HepG2 (cell line): ENCODE measurements at regions not wholly inside any gene's neighbourhood (a gene's known extent, or its start where the extent isn't known, plus 50 kb on each side); places are given as distances from the start of the nearest gene placed in this dataset.
A peak's percentile ranks its signal among the peaks of the same experiment; 100 is the strongest.
"Not testable (repeated sequence)": the region's sequence is repeated elsewhere in the genome, so short reads cannot be mapped to it uniquely, and the experiment has no call there.

Experiments used
- ATAC-seq: fragments of 200-7000 bp; cut with Tn5 transposase; 3 replicates; pipeline ENCODE4 v1.9.1; 2020; ENCODE audit warnings: mild to moderate bottlenecking, moderate library complexity
- BruUV-seq: library from RNA; stranded (reverse); fragments of 400-500 nt; replicated peaks from 2 replicates; lab custom pipeline; 2021; lab: Mats Ljungman, UMichigan
- CTCF ChIA-PET: fragments of 300-600 bp; formaldehyde crosslinking; extraction: SDS; loops from one replicate; lab custom pipeline; 2021; ENCODE audit warnings: low total read pairs, inconsistent platforms, low intra/inter-chr PET ratio; lab: Yijun Ruan, JAX
- POLR2A ChIA-PET: fragments of 350-600 bp; sonication (Branson Sonifier 250); formaldehyde crosslinking; loops from one replicate; lab custom pipeline; 2020; ENCODE audit warnings: antibody characterized with exemption, inconsistent platforms; lab: Yijun Ruan, JAX
- DNase-seq: peaks from one replicate; pipeline ENCODE4 v3.0.0-alpha.2; 2015; ENCODE audit warnings: low spot score
- FAIRE-seq: peaks from 3 replicates; lab custom pipeline; 2011; peaks lifted over from hg19 to GRCh38; lab: Jason Lieb, UNC
- H2AFZ ChIP-seq: one replicate; pipeline ENCODE4 v1.6.1; 2011; ENCODE audit warnings: low read length, inconsistent platforms
- H3K27ac ChIP-seq: fragments of 300-600 bp; 3 replicates; pipeline ENCODE4 v1.8.0; 2011; ENCODE audit warnings: mixed run types, mild to moderate bottlenecking, mixed read lengths, low read length, inconsistent platforms; ENCODE audit not compliant: insufficient read depth; ENCODE audit errors: extremely low read length
- H3K27me3 ChIP-seq, 2 experiments: fragments of 200-600 bp in 1 of 2; 2 replicates in 1 of 2; 3 replicates in 1 of 2; pipeline versions ENCODE4 v1.6.0 to v1.8.0; 2011; ENCODE audit warnings: low read length in 2 of 2, mild to moderate bottlenecking in 2 of 2, moderate library complexity in 2 of 2, inconsistent platforms in 1 of 2; ENCODE audit not compliant: insufficient read depth in 2 of 2, control insufficient read depth in 1 of 2
- H3K36me3 ChIP-seq, 2 experiments: fragments of 200-600 bp in 1 of 2; replicated peaks in 1 of 2; 2 replicates in 1 of 2; 3 replicates in 1 of 2; pipeline versions ENCODE4 v1.5.1 to v1.8.0; 2011; ENCODE audit warnings: low read length in 2 of 2, inconsistent platforms in 1 of 2; ENCODE audit not compliant: insufficient read depth in 2 of 2, control insufficient read depth in 1 of 2
- H3K4me1 ChIP-seq: 2 replicates; pipeline ENCODE4 v1.5.1; 2012; ENCODE audit warnings: low read length, inconsistent platforms; ENCODE audit not compliant: insufficient read depth
- H3K4me2 ChIP-seq: 2 replicates; pipeline ENCODE4 v1.6.0; 2011; ENCODE audit warnings: low read depth, low read length, inconsistent platforms
- H3K4me3 ChIP-seq, 3 experiments: fragments of 200-600 bp in 1 of 3; sonication (generic), shearing (Covaris generic) in 1 of 3; replicated peaks in 1 of 3; 2 replicates each; pipeline ENCODE4 v1.5.1; 2011 to 2016; ENCODE audit warnings: low read length in 3 of 3, inconsistent platforms in 2 of 3, low read depth in 2 of 3, mild to moderate bottlenecking in 2 of 3, control low read depth in 1 of 3, mixed read lengths in 1 of 3; ENCODE audit not compliant: insufficient read depth in 1 of 3
- H3K79me2 ChIP-seq: one replicate; pipeline ENCODE4 v1.6.1; 2011; ENCODE audit warnings: low read length, inconsistent platforms; ENCODE audit not compliant: insufficient read depth
- H3K9ac ChIP-seq: 2 replicates; pipeline ENCODE4 v1.6.0; 2011; ENCODE audit warnings: mild to moderate bottlenecking, low read depth, low read length, inconsistent platforms; ENCODE audit not compliant: insufficient read depth
- H3K9me3 ChIP-seq: 2 replicates; pipeline ENCODE4 v1.5.1; 2012; ENCODE audit warnings: mild to moderate bottlenecking, low read length
- H4K20me1 ChIP-seq: 2 replicates; pipeline ENCODE4 v1.6.0; 2011; ENCODE audit warnings: inconsistent platforms, mild to moderate bottlenecking, low read length, moderate library complexity; ENCODE audit not compliant: insufficient read depth
- FOXA1 ChIP-seq, 2 experiments: fragments of 450-650 bp in 1 of 2; sonication (generic) in 1 of 2; formaldehyde crosslinking in 1 of 2; IDR thresholded peaks; 2 replicates each; pipeline versions ENCODE4 v1.4.0 to v1.6.1; 2016 to 2020; ENCODE audit warnings: missing genetic modification reagents in 1 of 2
- HHEX ChIP-seq: IDR thresholded peaks from 2 replicates; pipeline ENCODE4 v1.6.1; 2016; ENCODE audit warnings: control low read depth
- MXD1 ChIP-seq: sonication (generic); formaldehyde crosslinking; IDR thresholded peaks from 2 replicates; pipeline ENCODE4 v1.4.0; 2020; ENCODE audit warnings: mild to moderate bottlenecking, missing genetic modification reagents
- SNAPC2 ChIP-seq: sonication (generic); formaldehyde crosslinking; IDR thresholded peaks from 2 replicates; pipeline ENCODE4 v1.8.1; 2022; ENCODE audit warnings: mild to moderate bottlenecking, missing genetic modification reagents
- SYNCRIP ChIP-seq: fragments of 200-400 bp; formaldehyde crosslinking; IDR thresholded peaks from 2 replicates; pipeline ENCODE4 v1.6.1; 2018; ENCODE audit warnings: mild to moderate bottlenecking, low read depth, low read length; ENCODE audit not compliant: insufficient read depth
- ZNF20 ChIP-seq: sonication (generic); formaldehyde crosslinking; IDR thresholded peaks from 2 replicates; pipeline ENCODE4 v1.4.0; 2020; ENCODE audit warnings: mild to moderate bottlenecking, moderate library complexity, missing genetic modification reagents
- ZNF883 ChIP-seq: sonication (generic); formaldehyde crosslinking; IDR thresholded peaks from 2 replicates; pipeline ENCODE4 v1.5.1; 2020; ENCODE audit warnings: mild to moderate bottlenecking, missing genetic modification reagents; ENCODE audit errors: not compliant biosample characterization
- ZSCAN20 ChIP-seq: sonication (generic); formaldehyde crosslinking; IDR thresholded peaks from 2 replicates; pipeline ENCODE4 v1.4.0; 2020; ENCODE audit warnings: missing genetic modification reagents, mild to moderate bottlenecking, borderline replicate concordance
- WGBS: methylation state at CpG from one replicate; pipeline ENCODE4 v1.1.6; 2017; ENCODE audit warnings: low lambda C conversion rate; 5-methylcytosine and 5-hydroxymethylcytosine counted together
- in situ Hi-C: cut with HindIII; loops from 2 replicates; pipeline ENCODE4 v1.10.0; 2017; ENCODE audit warnings: low pct_unique_long_range_greater_than_20kb; ENCODE audit not compliant: extremely low pct_ligation_motif_present
- intact Hi-C: fragments of 100-400 bp; cut with micrococcal nuclease; formaldehyde crosslinking; loops from one replicate; pipeline ENCODE4 v1.10.0; 2022; ENCODE audit not compliant: unreplicated experiment

GRCh38 chr1:228669242-228669585 lies 66.1 kb upstream of the RHOU start:
- in situ Hi-C loops = no loop called here
- Histone ChIP-seq H3K27ac (no peak overlapping the region), H3K4me1 (peaks cover 14% of the 10 kb centered on the region), H3K9ac (no peak overlapping the region), H4K20me1 (no peaks in the 10 kb centered on the region), H3K9me3 (no peaks in the 10 kb centered on the region), H2AFZ (no peak overlapping the region), H3K4me2 (no peak overlapping the region), H3K27me3 (no peaks in the 10 kb centered on the region), H3K36me3 (no peaks in the 10 kb centered on the region), H3K79me2 (no peaks in the 10 kb centered on the region), H3K4me3 (no peak overlapping the region)
- ChIA-PET POLR2A (no interaction called here), CTCF (no interaction called here)
- DNase-seq = no peak
- TF ChIP-seq ZNF883 (CRISPR knock-in tag) (no peak), FOXA1 (IDR thresholded peaks at IDR 0.05) (no peak), FOXA1 (CRISPR knock-in tag; IDR thresholded peaks at IDR 0.05) (no peak), SNAPC2 (CRISPR knock-in tag) (no peak), ZSCAN20 (no peak), SYNCRIP (no peak), HHEX (CRISPR knock-in tag) (no peak), ZNF20 (CRISPR knock-in tag) (no peak), MXD1 (CRISPR knock-in tag) (no peak)
- BruUV-seq = no TSS peak
- no peak for FAIRE-seq
- intact Hi-C loops = no loop called here
- 12% methylated on average over 1 of the region's 1 CpG for WGBS
- ATAC-seq = no peak

GRCh38 chr1:228681076-228681565 lies 54.2 kb upstream of the RHOU start:
- H4K20me1 ChIP-seq, H2AFZ ChIP-seq, DNase-seq, FAIRE-seq, H3K4me3 ChIP-seq, ATAC-seq, in situ Hi-C loops, H3K9ac ChIP-seq, H3K4me1 ChIP-seq, intact Hi-C loops, H3K9me3 ChIP-seq, POLR2A ChIA-PET, H3K27me3 ChIP-seq, BruUV-seq, H3K79me2 ChIP-seq, CTCF ChIA-PET, H3K27ac ChIP-seq, H3K36me3 ChIP-seq: not testable (repeated sequence)
- peak overlapping the region; percentile 18; the same call in 1 of the 2 replicates for H3K4me2 ChIP-seq
- WGBS = 38% methylated on average over 9 of the region's 9 CpGs
